ENCODE measurements at regions not wholly inside any gene's neighbourhood (a gene's known extent, or its start where the extent isn't known, plus 50 kb on each side); places are given as distances from the start of the nearest gene placed in this dataset.

- Histone ChIP-seq H3K27me3 (ENCODE audit: insufficient read depth, poor library complexity, severe bottlenecking) (peaks cover 15% of the 10 kb centered on the region), H3K27ac (replicated peaks) (no peak overlapping the region), H3K4me3 (replicated peaks; ENCODE audit: insufficient read depth, low read length) (no peak overlapping the region)
- DNase-seq (ENCODE audit: low read depth in 1 of 2, low spot score in 1 of 2): no peak
- no peak for TF ChIP-seq SPI1 (IDR thresholded peaks at IDR 0.05; ENCODE audit: borderline replicate concordance, low read depth)
- TF ChIP-seq POLR2AphosphoS5 (IDR thresholded peaks at IDR 0.05; ENCODE audit: low read depth): no peak
- TF ChIP-seq REST (IDR thresholded peaks at IDR 0.05; ENCODE audit: insufficient replicate concordance, low read depth): no peak
- TF ChIP-seq CTCF (IDR thresholded peaks at IDR 0.05; ENCODE audit: insufficient read depth, low read length): no peak
- no peak for TF ChIP-seq GABPA (IDR thresholded peaks at IDR 0.05; ENCODE audit: low read depth)
Measured at GRCh38 chr9:129435291-129435690, 185.6 kb downstream of the C9orf50 start.

- DNase-seq (ENCODE audit: low read depth in 1 of 2, low spot score in 1 of 2): no peak
- TF ChIP-seq REST (IDR thresholded peaks at IDR 0.05; ENCODE audit: insufficient replicate concordance, low read depth): no peak
- TF ChIP-seq CTCF (IDR thresholded peaks at IDR 0.05; ENCODE audit: insufficient read depth, low read length): no peak
- no peak for TF ChIP-seq GABPA (IDR thresholded peaks at IDR 0.05; ENCODE audit: low read depth)
- TF ChIP-seq POLR2AphosphoS5 (IDR thresholded peaks at IDR 0.05; ENCODE audit: low read depth): no peak
- no peak for TF ChIP-seq SPI1 (IDR thresholded peaks at IDR 0.05; ENCODE audit: borderline replicate concordance, low read depth)
- H3K27ac ChIP-seq (replicated peaks): no peak overlapping the region
Measured at GRCh38 chr9:129434187-129434586, 186.7 kb downstream of the C9orf50 start.

GRCh38 chr9:129432297-129433154 is 188.4 kb downstream of the C9orf50 start:
- DNase-seq (ENCODE audit: low read depth in 1 of 2, low spot score in 1 of 2): no peak
- H3K4me3 ChIP-seq (replicated peaks; ENCODE audit: insufficient read depth, low read length): no peak overlapping the region
- peaks cover 2% of the 10 kb centered on the region for H3K27me3 ChIP-seq (ENCODE audit: insufficient read depth, poor library complexity, severe bottlenecking)
- no peak for TF ChIP-seq GABPA (IDR thresholded peaks at IDR 0.05; ENCODE audit: low read depth)
- TF ChIP-seq REST (IDR thresholded peaks at IDR 0.05; ENCODE audit: insufficient replicate concordance, low read depth): no peak
- TF ChIP-seq POLR2AphosphoS5 (IDR thresholded peaks at IDR 0.05; ENCODE audit: low read depth): no peak
- TF ChIP-seq SPI1 (IDR thresholded peaks at IDR 0.05; ENCODE audit: borderline replicate concordance, low read depth): no peak
- TF ChIP-seq CTCF (IDR thresholded peaks at IDR 0.05; ENCODE audit: insufficient read depth, low read length): no peak
- H3K27ac ChIP-seq (replicated peaks): no peak overlapping the region

More at GRCh38 chr9:129434187-129434586, 186.7 kb downstream of the C9orf50 start:
- Histone ChIP-seq H3K27me3 (ENCODE audit: insufficient read depth, poor library complexity, severe bottlenecking) (peaks cover 15% of the 10 kb centered on the region), H3K4me3 (replicated peaks; ENCODE audit: insufficient read depth, low read length) (no peak overlapping the region)

All from HL-60 (cell line).